RWPE1 (cell line): ENCODE measurements at regions not wholly inside any gene's neighbourhood (a gene's known extent, or its start where the extent isn't known, plus 50 kb on each side); places are given as distances from the start of the nearest gene placed in this dataset.

Source experiments
- CTCF ChIA-PET: fragments of 350-600 bp; sonication (Branson Sonifier 250); formaldehyde crosslinking; extraction: SDS; loops from one replicate; lab custom pipeline; 2021; lab: Yijun Ruan, JAX
- POLR2A ChIA-PET: fragments of 400-600 bp; formaldehyde crosslinking; extraction: SDS; loops from one replicate; lab custom pipeline; 2020; ENCODE audit warnings: antibody characterized with exemption; ENCODE audit not compliant: low non-redundant PET; lab: Yijun Ruan, JAX
- DNase-seq: peaks from one replicate; pipeline ENCODE4 v3.0.0; 2012; ENCODE audit warnings: low spot score
- H3K27ac ChIP-seq: fragments of 450-650 bp; 2 replicates; pipeline ENCODE4 v1.5.1; 2017
- TF ChIP-seq, protein P1 (sequence below): fragments of 450-650 bp; conservative IDR thresholded peaks from 2 replicates; pipeline ENCODE4 v1.5.1; 2017; ENCODE audit warnings: low read depth, mild to moderate bottlenecking

GRCh38 chr3:80677796-80678195, 910.0 kb upstream of the ROBO1 start:
- DNase-seq: no peak
- H3K27ac ChIP-seq: no peak overlapping the region
- POLR2A ChIA-PET: no interaction called here
- TF ChIP-seq, protein P1, sequence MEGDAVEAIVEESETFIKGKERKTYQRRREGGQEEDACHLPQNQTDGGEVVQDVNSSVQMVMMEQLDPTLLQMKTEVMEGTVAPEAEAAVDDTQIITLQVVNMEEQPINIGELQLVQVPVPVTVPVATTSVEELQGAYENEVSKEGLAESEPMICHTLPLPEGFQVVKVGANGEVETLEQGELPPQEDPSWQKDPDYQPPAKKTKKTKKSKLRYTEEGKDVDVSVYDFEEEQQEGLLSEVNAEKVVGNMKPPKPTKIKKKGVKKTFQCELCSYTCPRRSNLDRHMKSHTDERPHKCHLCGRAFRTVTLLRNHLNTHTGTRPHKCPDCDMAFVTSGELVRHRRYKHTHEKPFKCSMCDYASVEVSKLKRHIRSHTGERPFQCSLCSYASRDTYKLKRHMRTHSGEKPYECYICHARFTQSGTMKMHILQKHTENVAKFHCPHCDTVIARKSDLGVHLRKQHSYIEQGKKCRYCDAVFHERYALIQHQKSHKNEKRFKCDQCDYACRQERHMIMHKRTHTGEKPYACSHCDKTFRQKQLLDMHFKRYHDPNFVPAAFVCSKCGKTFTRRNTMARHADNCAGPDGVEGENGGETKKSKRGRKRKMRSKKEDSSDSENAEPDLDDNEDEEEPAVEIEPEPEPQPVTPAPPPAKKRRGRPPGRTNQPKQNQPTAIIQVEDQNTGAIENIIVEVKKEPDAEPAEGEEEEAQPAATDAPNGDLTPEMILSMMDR: no peak
- CTCF ChIA-PET: interaction anchor here (0.6 kb wide), 1 partner anchor 1160 kb away, joined by 4 read pairs; no protein-coding TSS in a partner anchor

DNA sequence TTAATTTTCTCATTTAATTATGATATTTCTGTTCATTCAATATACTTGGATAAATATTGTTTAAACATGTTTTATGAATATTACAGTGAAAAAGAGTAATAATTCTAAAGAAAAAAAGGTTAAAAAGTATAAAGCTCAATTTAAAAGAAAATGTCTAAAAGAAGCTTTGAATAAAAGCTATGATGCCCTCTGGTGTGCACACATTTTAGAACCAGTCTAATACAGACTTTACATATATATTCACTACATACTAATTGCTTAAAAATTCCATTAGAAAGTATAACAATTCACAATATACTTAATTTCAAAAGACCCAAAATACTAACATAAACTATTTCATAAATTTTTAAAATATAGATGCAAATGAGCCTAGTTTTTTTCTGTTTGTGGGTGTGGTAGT, 909.1 kb upstream of the ROBO1 start:
- ChIA-PET CTCF (no interaction called here), POLR2A (no interaction called here)
- no peak for DNase-seq
- H3K27ac ChIP-seq: no peak overlapping the region
- TF ChIP-seq, protein P1: no peak

DNA sequence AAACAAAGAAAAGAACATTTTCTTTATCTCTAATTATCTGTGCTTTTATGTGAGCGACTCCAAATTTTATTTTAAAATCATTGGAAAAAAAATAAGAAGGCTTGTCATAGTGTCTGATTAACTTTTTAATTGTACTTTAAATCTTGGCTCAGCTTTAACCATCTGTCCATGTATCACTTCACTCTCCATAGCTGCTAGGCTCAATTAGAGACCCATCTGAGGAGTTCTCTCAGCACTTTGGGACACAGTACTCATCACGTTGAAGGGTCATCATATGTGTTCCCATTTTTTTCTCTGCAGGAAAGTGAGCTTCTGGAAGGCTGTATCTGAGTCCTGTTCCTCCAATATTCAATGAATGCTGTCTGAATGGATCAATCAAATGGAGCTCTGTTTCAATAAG, 908.5 kb upstream of the ROBO1 start:
- CTCF ChIA-PET: no interaction called here
- DNase-seq: no peak

GRCh38 chr3:80675790-80676189, 908.0 kb upstream of the ROBO1 start:
- CTCF ChIA-PET: no interaction called here
- no peak for DNase-seq
- no peak overlapping the region for H3K27ac ChIP-seq
- TF ChIP-seq, protein P1: no peak
- POLR2A ChIA-PET: no interaction called here

More for the DNA sequence above, 908.5 kb upstream of the ROBO1 start:
- no peak overlapping the region for H3K27ac ChIP-seq
- TF ChIP-seq, protein P1: no peak
- POLR2A ChIA-PET: no interaction called here

- ChIA-PET CTCF (no interaction called here), POLR2A (no interaction called here)
- no peak for DNase-seq
- TF ChIP-seq, protein P1: no peak
- no peak overlapping the region for H3K27ac ChIP-seq
Measured at GRCh38 chr3:80668600-80669294, 900.9 kb upstream of the ROBO1 start.

- CTCF ChIA-PET: no interaction called here
- TF ChIP-seq, protein P1: no peak
- no peak overlapping the region for H3K27ac ChIP-seq
- POLR2A ChIA-PET: no interaction called here
- no peak for DNase-seq
Measured at GRCh38 chr3:80668100-80668499, 900.3 kb upstream of the ROBO1 start.
